ENCODE measurements at regions not wholly inside any gene's neighbourhood (a gene's known extent, or its start where the extent isn't known, plus 50 kb on each side); places are given as distances from the start of the nearest gene placed in this dataset.

GRCh38 chr17:68182011-68182306, 65.9 kb upstream of the AMZ2 start:
- no peaks in the 10 kb centered on the region for H3K9me3 ChIP-seq (ENCODE audit: control extremely low read depth in 1 of 5, control insufficient read depth in 4 of 5, insufficient read depth in 2 of 5, low read depth in 1 of 5, low read length in 4 of 5)
- peak in 1 of 3 donors; percentile 29 for DNase-seq
- POLR2A ChIA-PET = no interaction called here

GRCh38 chr17:68182940-68183551, 64.8 kb upstream of the AMZ2 start:
- Histone ChIP-seq H3K36me3 (ENCODE audit: control insufficient read depth in 4 of 4, insufficient read depth in 4 of 4, low read length in 3 of 4) (no peaks in the 10 kb centered on the region), H3K27ac (ENCODE audit: insufficient read depth in 1 of 2, low read depth in 1 of 2, low read length in 2 of 2, poor library complexity in 1 of 2, severe bottlenecking in 2 of 2) (no peak overlapping the region), H3K4me1 (ENCODE audit: control extremely low read depth in 1 of 4, control insufficient read depth in 4 of 4, insufficient read depth in 4 of 4, low read length in 3 of 4) (peaks cover 8 to 44% (median 39%) of the 10 kb centered on the region in 4 experiments), H3K27me3 (replicated peaks in 2 of 5; ENCODE audit: control insufficient read depth in 4 of 5, insufficient read depth in 5 of 5, low read length in 4 of 5) (no peaks in the 10 kb centered on the region), H3K9me3 (ENCODE audit: control extremely low read depth in 1 of 5, control insufficient read depth in 4 of 5, insufficient read depth in 2 of 5, low read depth in 1 of 5, low read length in 4 of 5) (no peaks in the 10 kb centered on the region), H3K4me3 (ENCODE audit: control insufficient read depth in 1 of 7, extremely low read depth in 1 of 7, insufficient read depth in 4 of 7, low read depth in 2 of 7, low read length in 6 of 7) (no peak overlapping the region)
- peak; percentile 47 to 87 (median 78) for DNase-seq
- ChIA-PET POLR2A (interaction anchor here (0.8 kb wide), 1 partner anchor 10 kb away, joined by 3 read pairs; no protein-coding TSS in a partner anchor), CTCF (interaction anchor here (0.6 to 4.0 kb wide), 5 partner anchors 10 to 65 kb away, joined by 3 to 25 read pairs (median 7); no protein-coding TSS in a partner anchor)
- 0% methylated on average over 3 of the region's 12 CpGs for WGBS (ENCODE audit: insufficient coverage)

More at GRCh38 chr17:68182011-68182306, 65.9 kb upstream of the AMZ2 start:
- Histone ChIP-seq H3K27ac (ENCODE audit: insufficient read depth in 1 of 2, low read depth in 1 of 2, low read length in 2 of 2, poor library complexity in 1 of 2, severe bottlenecking in 2 of 2) (no peak overlapping the region), H3K4me1 (ENCODE audit: control extremely low read depth in 1 of 4, control insufficient read depth in 4 of 4, insufficient read depth in 4 of 4, low read length in 3 of 4) (peaks cover 8 to 44% (median 39%) of the 10 kb centered on the region in 4 experiments), H3K36me3 (ENCODE audit: control insufficient read depth in 4 of 4, insufficient read depth in 4 of 4, low read length in 3 of 4) (no peaks in the 10 kb centered on the region), H3K27me3 (replicated peaks in 2 of 5; ENCODE audit: control insufficient read depth in 4 of 5, insufficient read depth in 5 of 5, low read length in 4 of 5) (no peaks in the 10 kb centered on the region), H3K4me3 (ENCODE audit: control insufficient read depth in 1 of 7, extremely low read depth in 1 of 7, insufficient read depth in 4 of 7, low read depth in 2 of 7, low read length in 6 of 7) (no peak overlapping the region)
- CTCF ChIA-PET = interaction anchor here (2.1 to 2.5 kb wide), 3 partner anchors 9 to 254 kb away, joined by 7 to 10 read pairs (median 9); no protein-coding TSS in a partner anchor
- 88% methylated on average over 1 of the region's 1 CpG for WGBS (ENCODE audit: insufficient coverage)

- H3K36me3 ChIP-seq (ENCODE audit: control insufficient read depth in 4 of 4, insufficient read depth in 4 of 4, low read length in 3 of 4) = no peaks in the 10 kb centered on the region
- peaks cover 8 to 44% (median 39%) of the 10 kb centered on the region in 4 experiments for H3K4me1 ChIP-seq (ENCODE audit: control extremely low read depth in 1 of 4, control insufficient read depth in 4 of 4, insufficient read depth in 4 of 4, low read length in 3 of 4)
- H3K27me3 ChIP-seq (replicated peaks in 2 of 5; ENCODE audit: control insufficient read depth in 4 of 5, insufficient read depth in 5 of 5, low read length in 4 of 5) = no peaks in the 10 kb centered on the region
- ChIA-PET CTCF (interaction anchor here (1.4 to 4.0 kb wide), 3 partner anchors 11 to 248 kb away, joined by 3 to 25 read pairs (median 6); no protein-coding TSS in a partner anchor), POLR2A (no interaction called here)
- no peaks in the 10 kb centered on the region for H3K9me3 ChIP-seq (ENCODE audit: control extremely low read depth in 1 of 5, control insufficient read depth in 4 of 5, insufficient read depth in 2 of 5, low read depth in 1 of 5, low read length in 4 of 5)
- no peak for DNase-seq
- no peak overlapping the region for H3K27ac ChIP-seq (ENCODE audit: insufficient read depth in 1 of 2, low read depth in 1 of 2, low read length in 2 of 2, poor library complexity in 1 of 2, severe bottlenecking in 2 of 2)
- WGBS (ENCODE audit: insufficient coverage) = 99% methylated on average over 9 of the region's 10 CpGs
- H3K4me3 ChIP-seq (ENCODE audit: control insufficient read depth in 1 of 7, extremely low read depth in 1 of 7, insufficient read depth in 4 of 7, low read depth in 2 of 7, low read length in 6 of 7) = no peak overlapping the region
These were observed 63.7 kb upstream of the AMZ2 start for GRCh38 chr17:68184141-68184571.

- Histone ChIP-seq H3K27me3 (replicated peaks in 2 of 5; ENCODE audit: control insufficient read depth in 4 of 5, insufficient read depth in 5 of 5, low read length in 4 of 5) (no peaks in the 10 kb centered on the region), H3K4me1 (ENCODE audit: control extremely low read depth in 1 of 4, control insufficient read depth in 4 of 4, insufficient read depth in 4 of 4, low read length in 3 of 4) (peaks cover 8 to 43% (median 38%) of the 10 kb centered on the region in 4 experiments), H3K36me3 (ENCODE audit: control insufficient read depth in 4 of 4, insufficient read depth in 4 of 4, low read length in 3 of 4) (no peaks in the 10 kb centered on the region), H3K9me3 (ENCODE audit: control extremely low read depth in 1 of 5, control insufficient read depth in 4 of 5, insufficient read depth in 2 of 5, low read depth in 1 of 5, low read length in 4 of 5) (no peaks in the 10 kb centered on the region), H3K27ac (ENCODE audit: insufficient read depth in 1 of 2, low read depth in 1 of 2, low read length in 2 of 2, poor library complexity in 1 of 2, severe bottlenecking in 2 of 2) (no peak overlapping the region), H3K4me3 (ENCODE audit: control insufficient read depth in 1 of 7, extremely low read depth in 1 of 7, insufficient read depth in 4 of 7, low read depth in 2 of 7, low read length in 6 of 7) (no peak overlapping the region)
- 100% methylated on average over 2 of the region's 4 CpGs for WGBS (ENCODE audit: insufficient coverage)
- POLR2A ChIA-PET = no interaction called here
- peak in 2 of 3 donors; percentile 53 to 57 for DNase-seq
- CTCF ChIA-PET = interaction anchor here (0.9 to 4.0 kb wide), 4 partner anchors 12 to 251 kb away, joined by 3 to 25 read pairs (median 6); no protein-coding TSS in a partner anchor
These were observed 62.9 kb upstream of the AMZ2 start for GRCh38 chr17:68184816-68185436.

DNA sequence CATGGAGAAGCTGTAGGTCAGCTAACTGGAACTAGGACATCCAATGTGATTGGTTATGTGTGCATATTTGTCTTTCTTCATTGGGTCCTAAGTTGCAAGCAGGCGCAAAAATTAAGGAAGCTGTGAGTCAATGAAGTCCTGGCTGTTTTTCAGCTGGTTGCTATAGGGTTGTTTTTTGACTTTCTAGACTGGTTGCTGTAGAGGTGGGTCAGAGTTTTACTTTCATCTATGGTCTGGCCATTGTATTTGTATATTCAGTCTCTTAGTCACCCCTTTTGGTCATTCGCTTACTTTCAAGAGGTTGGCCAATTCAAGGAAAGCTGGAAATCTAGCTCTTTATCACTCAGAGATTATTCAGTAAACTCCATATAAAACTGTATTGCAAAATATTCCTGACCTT, 62.0 kb upstream of the AMZ2 start:
- H3K36me3 ChIP-seq (ENCODE audit: control insufficient read depth in 4 of 4, insufficient read depth in 4 of 4, low read length in 3 of 4) = no peaks in the 10 kb centered on the region
- H3K27me3 ChIP-seq (replicated peaks in 2 of 5; ENCODE audit: control insufficient read depth in 4 of 5, insufficient read depth in 5 of 5, low read length in 4 of 5) = no peaks in the 10 kb centered on the region
- no peak overlapping the region for H3K4me3 ChIP-seq (ENCODE audit: control insufficient read depth in 1 of 7, extremely low read depth in 1 of 7, insufficient read depth in 4 of 7, low read depth in 2 of 7, low read length in 6 of 7)
- no peak overlapping the region for H3K27ac ChIP-seq (ENCODE audit: insufficient read depth in 1 of 2, low read depth in 1 of 2, low read length in 2 of 2, poor library complexity in 1 of 2, severe bottlenecking in 2 of 2)
- peaks cover 5 to 36% (median 31%) of the 10 kb centered on the region in 4 experiments for H3K4me1 ChIP-seq (ENCODE audit: control extremely low read depth in 1 of 4, control insufficient read depth in 4 of 4, insufficient read depth in 4 of 4, low read length in 3 of 4)
- POLR2A ChIA-PET = no interaction called here
- 100% methylated on average over 1 of the region's 2 CpGs for WGBS (ENCODE audit: insufficient coverage)
- CTCF ChIA-PET = interaction anchor here (0.9 to 4.0 kb wide), 4 partner anchors 12 to 250 kb away, joined by 3 to 25 read pairs (median 6); no protein-coding TSS in a partner anchor
- no peak for DNase-seq
- no peaks in the 10 kb centered on the region for H3K9me3 ChIP-seq (ENCODE audit: control extremely low read depth in 1 of 5, control insufficient read depth in 4 of 5, insufficient read depth in 2 of 5, low read depth in 1 of 5, low read length in 4 of 5)

GRCh38 chr17:68190495-68190894, 57.3 kb upstream of the AMZ2 start:
- H3K27me3 ChIP-seq (replicated peaks in 2 of 5; ENCODE audit: control insufficient read depth in 4 of 5, insufficient read depth in 5 of 5, low read length in 4 of 5) = peaks cover 0 to 29% (median 7%) of the 10 kb centered on the region in 5 experiments
- no peak overlapping the region for H3K27ac ChIP-seq (ENCODE audit: insufficient read depth in 1 of 2, low read depth in 1 of 2, low read length in 2 of 2, poor library complexity in 1 of 2, severe bottlenecking in 2 of 2)
- CTCF ChIA-PET = interaction anchor here (1.2 kb wide), 1 partner anchor 12 kb away, joined by 3 read pairs; no protein-coding TSS in a partner anchor
- H3K9me3 ChIP-seq (ENCODE audit: control extremely low read depth in 1 of 5, control insufficient read depth in 4 of 5, insufficient read depth in 2 of 5, low read depth in 1 of 5, low read length in 4 of 5) = no peaks in the 10 kb centered on the region
- no peak for DNase-seq
- no peak overlapping the region for H3K4me3 ChIP-seq (ENCODE audit: control insufficient read depth in 1 of 7, extremely low read depth in 1 of 7, insufficient read depth in 4 of 7, low read depth in 2 of 7, low read length in 6 of 7)
- no peaks in the 10 kb centered on the region for H3K36me3 ChIP-seq (ENCODE audit: control insufficient read depth in 4 of 4, insufficient read depth in 4 of 4, low read length in 3 of 4)
- H3K4me1 ChIP-seq (ENCODE audit: control extremely low read depth in 1 of 4, control insufficient read depth in 4 of 4, insufficient read depth in 4 of 4, low read length in 3 of 4) = peaks cover 0 to 4% (median 1%) of the 10 kb centered on the region in 4 experiments
- POLR2A ChIA-PET = no interaction called here
- 96% methylated on average over 3 of the region's 4 CpGs for WGBS (ENCODE audit: insufficient coverage)
